GM12874 (cell line): ENCODE measurements at regions not wholly inside any gene's neighbourhood (a gene's known extent, or its start where the extent isn't known, plus 50 kb on each side); places are given as distances from the start of the nearest gene placed in this dataset.

Source experiments
- TF ChIP-seq, protein P1 (sequence below): IDR thresholded peaks from 2 replicates; pipeline ENCODE4 v1.5.1; 2011; ENCODE audit warnings: low read depth, mild to moderate bottlenecking, control low read depth, low read length, moderate library complexity; ENCODE audit not compliant: insufficient read depth

DNA sequence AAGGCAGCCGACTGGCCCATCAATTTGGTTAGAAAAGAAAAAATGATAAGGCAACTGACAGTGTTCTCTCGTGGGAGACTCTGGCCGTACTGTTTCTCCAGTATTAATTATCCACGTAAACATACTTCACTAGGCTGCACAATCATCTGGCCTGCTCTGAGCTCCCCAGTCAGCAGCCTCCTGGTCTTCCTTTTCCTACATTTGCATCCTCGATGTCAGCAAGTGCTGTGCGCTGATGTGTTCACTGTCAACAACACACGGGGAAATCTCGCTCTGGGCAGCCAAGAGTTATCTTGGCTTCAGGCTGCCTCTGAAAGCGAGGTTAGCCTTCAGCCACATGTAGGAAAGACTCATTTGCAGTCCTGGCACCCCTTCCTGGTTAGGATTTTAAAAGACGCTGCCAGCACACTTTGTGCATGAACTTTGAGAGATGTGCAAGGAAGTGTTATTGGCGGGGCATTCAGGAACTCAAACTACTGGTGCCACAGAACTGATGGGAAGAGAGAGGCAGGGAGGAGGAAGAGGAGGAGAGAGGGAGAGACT lies 460.5 kb upstream of the ARID1B start:
- TF ChIP-seq, protein P1, sequence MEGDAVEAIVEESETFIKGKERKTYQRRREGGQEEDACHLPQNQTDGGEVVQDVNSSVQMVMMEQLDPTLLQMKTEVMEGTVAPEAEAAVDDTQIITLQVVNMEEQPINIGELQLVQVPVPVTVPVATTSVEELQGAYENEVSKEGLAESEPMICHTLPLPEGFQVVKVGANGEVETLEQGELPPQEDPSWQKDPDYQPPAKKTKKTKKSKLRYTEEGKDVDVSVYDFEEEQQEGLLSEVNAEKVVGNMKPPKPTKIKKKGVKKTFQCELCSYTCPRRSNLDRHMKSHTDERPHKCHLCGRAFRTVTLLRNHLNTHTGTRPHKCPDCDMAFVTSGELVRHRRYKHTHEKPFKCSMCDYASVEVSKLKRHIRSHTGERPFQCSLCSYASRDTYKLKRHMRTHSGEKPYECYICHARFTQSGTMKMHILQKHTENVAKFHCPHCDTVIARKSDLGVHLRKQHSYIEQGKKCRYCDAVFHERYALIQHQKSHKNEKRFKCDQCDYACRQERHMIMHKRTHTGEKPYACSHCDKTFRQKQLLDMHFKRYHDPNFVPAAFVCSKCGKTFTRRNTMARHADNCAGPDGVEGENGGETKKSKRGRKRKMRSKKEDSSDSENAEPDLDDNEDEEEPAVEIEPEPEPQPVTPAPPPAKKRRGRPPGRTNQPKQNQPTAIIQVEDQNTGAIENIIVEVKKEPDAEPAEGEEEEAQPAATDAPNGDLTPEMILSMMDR = no peak

DNA sequence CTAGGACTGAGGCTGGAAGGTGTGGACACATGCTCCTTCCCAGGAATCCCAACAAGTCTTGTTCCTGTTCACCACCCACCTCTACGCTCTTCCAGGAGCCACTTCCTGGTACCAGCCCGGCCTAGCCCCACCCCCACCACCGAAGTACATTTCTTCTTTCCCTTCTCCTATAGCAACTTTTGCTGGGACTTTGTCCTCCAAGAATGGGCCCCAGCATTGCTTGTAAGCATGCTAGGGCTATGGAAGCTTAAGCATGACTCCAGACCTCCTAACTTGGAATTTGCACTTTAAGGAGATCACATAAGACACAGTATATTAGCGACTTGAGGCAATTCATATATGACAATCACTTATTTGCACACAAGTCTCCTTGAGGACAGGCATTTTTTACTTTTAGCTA lies 462.0 kb upstream of the ARID1B start:
- TF ChIP-seq, protein P1 = no peak

DNA sequence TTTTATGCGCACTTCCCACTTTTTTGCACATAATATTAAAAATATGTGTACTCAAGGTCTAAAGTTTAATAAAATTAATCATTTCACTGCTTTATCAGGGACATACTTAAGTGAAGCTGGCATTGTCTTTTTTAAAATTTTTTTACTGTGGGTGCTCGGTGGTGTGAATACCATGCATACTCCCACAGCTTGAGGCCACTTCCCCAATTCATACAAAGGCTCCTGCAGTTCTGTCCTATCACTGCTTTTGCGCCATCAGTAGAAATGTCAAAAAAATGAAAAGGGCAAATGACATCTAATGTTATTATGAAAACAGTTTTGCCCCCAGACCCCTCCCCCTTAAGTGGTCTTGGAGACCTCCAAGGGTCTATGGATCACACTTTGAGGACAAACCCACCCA lies 464.1 kb upstream of the ARID1B start:
- TF ChIP-seq, protein P1 = no peak

DNA sequence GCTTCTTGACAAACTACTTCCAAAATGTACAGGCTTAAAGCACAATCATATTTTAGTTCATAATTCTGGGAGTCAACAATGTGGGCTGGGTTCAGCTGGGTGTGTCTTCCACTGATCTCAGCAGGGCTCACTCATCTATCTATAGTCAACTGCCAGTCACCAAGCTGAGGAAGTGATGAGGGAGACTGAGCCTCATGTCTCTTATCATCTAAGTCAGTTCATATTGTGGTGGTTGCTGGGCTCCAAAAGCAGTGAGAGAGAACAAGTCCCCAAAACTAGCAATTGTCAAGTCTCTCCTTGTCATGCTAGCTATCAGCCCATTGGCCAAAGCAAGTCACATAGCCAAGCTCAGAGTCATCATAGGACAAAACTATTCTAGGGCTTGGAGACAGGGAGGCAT lies 465.9 kb upstream of the ARID1B start:
- TF ChIP-seq, protein P1 = no peak

- TF ChIP-seq, protein P1 = no peak
Measured at GRCh38 chr6:156310701-156311100, 466.5 kb upstream of the ARID1B start.

GRCh38 chr6:156309017-156309416 lies 468.2 kb upstream of the ARID1B start:
- TF ChIP-seq, protein P1 = no peak

- TF ChIP-seq, protein P1 = no peak
Measured at GRCh38 chr6:156308604-156309003, 468.6 kb upstream of the ARID1B start.

DNA sequence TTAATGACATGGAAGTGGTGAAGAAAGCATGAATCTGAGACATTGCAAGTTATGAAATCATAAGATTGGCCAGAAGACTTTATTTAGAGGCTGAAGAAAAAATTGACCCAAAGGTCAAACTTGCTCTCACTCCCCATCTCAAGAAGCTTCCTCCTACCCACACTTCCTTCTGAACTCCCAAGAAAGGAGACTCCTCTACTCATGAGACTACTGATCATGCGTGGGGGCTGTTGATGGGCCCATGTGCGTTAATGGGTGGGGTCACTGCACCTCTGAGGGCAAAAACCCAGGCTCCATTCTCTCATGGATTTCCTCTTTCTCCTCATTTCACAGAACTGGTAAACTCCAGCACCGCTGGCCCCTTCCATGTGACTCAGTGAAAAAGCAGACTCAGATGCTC lies 470.6 kb upstream of the ARID1B start:
- TF ChIP-seq, protein P1 = no peak
